Esophagus muscularis mucosa (tissue), 3 donors: ENCODE measurements at regions not wholly inside any gene's neighbourhood (a gene's known extent, or its start where the extent isn't known, plus 50 kb on each side); places are given as distances from the start of the nearest gene placed in this dataset.

Experiments used
- POLR2A ChIP-seq: fragments of 450-650 bp; IDR thresholded peaks from one replicate; pipeline ENCODE4 v1.6.1; 2017; ENCODE audit warnings: antibody characterized with exemption, moderate library complexity, mild to moderate bottlenecking, low read depth
- POLR2AphosphoS5 ChIP-seq, 2 donors: sonication (generic); formaldehyde crosslinking; IDR thresholded peaks; one replicate each; pipeline ENCODE4 v1.6.1; 2017; ENCODE audit warnings: antibody characterized with exemption in 2 of 2
- TF ChIP-seq, protein P1 (sequence below), 3 experiments: fragments of 200-600 bp in 2 of 3; fragments of 450-650 bp in 1 of 3; sonication (generic) in 2 of 3; IDR thresholded peaks; one replicate each; pipeline ENCODE4 v1.5.1; 2017 to 2019; ENCODE audit warnings: antibody characterized with exemption in 3 of 3, mild to moderate bottlenecking in 2 of 3, moderate library complexity in 1 of 3

GRCh38 chr2:239559417-239560261 lies 158.8 kb upstream of the HDAC4 start:
- TF ChIP-seq, protein P1, sequence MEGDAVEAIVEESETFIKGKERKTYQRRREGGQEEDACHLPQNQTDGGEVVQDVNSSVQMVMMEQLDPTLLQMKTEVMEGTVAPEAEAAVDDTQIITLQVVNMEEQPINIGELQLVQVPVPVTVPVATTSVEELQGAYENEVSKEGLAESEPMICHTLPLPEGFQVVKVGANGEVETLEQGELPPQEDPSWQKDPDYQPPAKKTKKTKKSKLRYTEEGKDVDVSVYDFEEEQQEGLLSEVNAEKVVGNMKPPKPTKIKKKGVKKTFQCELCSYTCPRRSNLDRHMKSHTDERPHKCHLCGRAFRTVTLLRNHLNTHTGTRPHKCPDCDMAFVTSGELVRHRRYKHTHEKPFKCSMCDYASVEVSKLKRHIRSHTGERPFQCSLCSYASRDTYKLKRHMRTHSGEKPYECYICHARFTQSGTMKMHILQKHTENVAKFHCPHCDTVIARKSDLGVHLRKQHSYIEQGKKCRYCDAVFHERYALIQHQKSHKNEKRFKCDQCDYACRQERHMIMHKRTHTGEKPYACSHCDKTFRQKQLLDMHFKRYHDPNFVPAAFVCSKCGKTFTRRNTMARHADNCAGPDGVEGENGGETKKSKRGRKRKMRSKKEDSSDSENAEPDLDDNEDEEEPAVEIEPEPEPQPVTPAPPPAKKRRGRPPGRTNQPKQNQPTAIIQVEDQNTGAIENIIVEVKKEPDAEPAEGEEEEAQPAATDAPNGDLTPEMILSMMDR (IDR thresholded peaks at IDR 0.05) = no peak
- TF ChIP-seq POLR2A = no peak
- no peak for TF ChIP-seq POLR2AphosphoS5 (IDR thresholded peaks at IDR 0.05)
